Urothelium cell line (cell line): ENCODE measurements at regions not wholly inside any gene's neighbourhood (a gene's known extent, or its start where the extent isn't known, plus 50 kb on each side); places are given as distances from the start of the nearest gene placed in this dataset.
"Not testable (repeated sequence)": the region's sequence is repeated elsewhere in the genome, so short reads cannot be mapped to it uniquely, and the experiment has no call there.

Experiments used
- DNase-seq: peaks from one replicate; pipeline ENCODE4 v3.0.0; 2011; ENCODE audit warnings: low spot score, mixed read lengths
- FAIRE-seq: peaks from 2 replicates; lab custom pipeline; 2011; peaks lifted over from hg19 to GRCh38; lab: Jason Lieb, UNC

- DNase-seq (no peak), FAIRE-seq (no peak)
These were observed 278.7 kb downstream of the FOXL1 start for GRCh38 chr16:86856946-86857586.

GRCh38 chr16:86857807-86858206 is 279.5 kb downstream of the FOXL1 start:
- FAIRE-seq (peak; percentile 99), DNase-seq (no peak)

DNA sequence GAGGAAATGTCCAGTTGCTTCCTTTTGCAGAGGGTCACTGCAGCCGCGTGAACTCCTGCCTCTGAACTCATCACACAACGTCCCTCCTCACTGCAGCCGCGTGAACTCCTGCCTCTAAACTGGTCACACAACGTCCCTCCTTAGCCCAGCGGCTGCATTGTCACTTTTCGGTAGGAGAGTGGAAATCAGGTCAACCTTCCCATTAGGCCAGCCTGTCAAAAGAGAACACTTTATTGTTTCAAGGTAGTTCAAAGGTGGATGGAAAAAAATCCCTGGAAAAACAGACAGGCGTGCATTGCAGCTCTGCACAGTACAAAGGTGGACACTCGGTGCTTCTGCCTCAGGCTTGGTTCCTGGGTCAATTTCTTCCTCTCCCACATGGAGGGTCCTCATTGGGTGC is 280.2 kb downstream of the FOXL1 start:
- DNase-seq (no peak), FAIRE-seq (no peak)

GRCh38 chr16:86861270-86861858 is 283.0 kb downstream of the FOXL1 start:
- FAIRE-seq, DNase-seq: not testable (repeated sequence)

DNA sequence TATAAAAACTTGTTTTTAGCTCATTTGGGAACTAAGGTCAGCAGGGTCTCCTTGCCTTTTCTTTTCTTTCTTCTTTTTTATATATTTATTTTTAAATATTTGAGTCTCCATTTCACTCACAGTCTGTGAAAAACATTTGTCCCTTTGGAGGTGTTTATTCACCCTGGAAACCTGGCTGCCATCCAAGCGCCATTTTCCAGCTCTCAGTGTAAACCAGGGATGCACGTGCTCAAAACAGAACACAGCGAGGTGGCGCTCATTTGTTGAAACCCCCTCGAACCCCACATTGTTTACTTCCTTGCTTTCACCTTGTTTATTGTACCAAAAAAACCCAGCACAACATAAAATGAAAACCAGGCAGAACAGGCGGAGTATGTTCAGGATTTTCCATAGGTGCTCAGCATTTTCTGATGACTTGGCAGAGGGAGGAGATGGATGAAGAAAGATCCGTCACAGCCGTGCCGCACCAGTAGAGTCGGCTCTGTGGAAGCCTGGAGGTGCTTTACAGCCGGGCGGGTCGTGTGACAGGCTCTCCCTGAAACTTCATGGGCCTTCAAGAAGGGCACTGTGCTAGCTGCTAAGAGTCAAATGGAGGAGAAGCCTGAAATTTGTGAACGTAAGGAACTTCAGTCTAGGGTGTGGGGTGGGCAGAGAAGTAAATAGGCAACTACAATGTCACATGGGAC is 284.4 kb downstream of the FOXL1 start:
- DNase-seq (no peak), FAIRE-seq (no peak)

GRCh38 chr16:86863609-86864008 is 285.3 kb downstream of the FOXL1 start:
- no peak for DNase-seq
- no peak for FAIRE-seq

DNA sequence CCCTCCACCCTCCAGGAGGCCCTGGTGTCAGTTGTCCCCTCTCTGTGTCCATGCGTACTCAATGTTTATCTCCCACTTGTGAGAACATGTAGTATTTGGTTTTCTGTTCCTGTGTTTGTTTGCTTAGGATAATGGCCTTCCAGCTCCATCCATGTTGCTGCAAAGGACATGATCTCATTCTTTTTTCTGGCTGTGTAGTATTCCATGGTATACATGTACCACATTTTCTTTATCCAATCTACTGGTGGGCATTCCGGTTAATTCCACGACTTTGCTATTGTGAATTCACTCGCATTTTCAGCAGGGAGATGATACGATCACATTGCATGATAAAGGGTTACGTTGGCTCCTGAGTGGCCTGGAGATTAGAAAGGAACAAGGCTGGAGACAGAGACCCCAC is 286.2 kb downstream of the FOXL1 start:
- FAIRE-seq = no peak
- no peak for DNase-seq

DNA sequence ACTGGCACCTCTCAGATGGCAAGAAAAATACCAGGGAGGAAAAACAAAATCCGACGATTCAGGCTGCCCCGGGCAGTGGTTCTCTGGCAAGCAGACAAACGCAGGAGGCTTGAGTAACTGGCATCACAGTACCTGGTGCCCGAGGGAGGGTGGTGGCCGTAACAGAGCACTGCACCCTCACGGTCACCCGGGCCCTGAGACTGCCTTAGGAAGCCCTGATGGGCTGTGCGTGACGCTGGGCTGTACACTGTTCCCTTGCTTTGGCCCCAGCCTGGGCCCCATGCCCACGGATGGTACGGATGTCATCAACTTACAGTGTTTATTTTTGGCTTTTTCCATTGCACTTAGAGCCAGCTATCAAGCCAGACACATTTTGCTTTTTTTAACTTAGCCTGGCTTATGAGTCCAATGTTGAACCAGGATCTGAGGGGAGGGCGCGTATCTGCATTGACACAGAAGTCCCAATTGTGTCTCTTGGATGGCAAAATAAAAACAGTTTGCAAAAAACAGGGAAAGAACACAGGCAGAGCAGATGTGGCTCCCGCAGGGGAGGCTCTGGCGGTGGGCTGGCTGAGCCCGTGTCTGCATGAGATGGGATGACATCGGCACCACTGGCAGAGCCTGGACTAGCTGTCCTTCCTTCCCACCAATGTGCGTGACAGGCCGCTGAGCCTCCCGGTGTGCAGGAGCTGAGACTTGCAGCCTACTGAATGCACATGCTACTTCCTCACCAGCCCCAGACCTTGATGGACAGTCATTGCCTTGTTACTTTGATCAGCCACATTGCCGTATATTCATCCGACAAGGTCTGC is 287.7 kb downstream of the FOXL1 start:
- no peak for DNase-seq

DNA sequence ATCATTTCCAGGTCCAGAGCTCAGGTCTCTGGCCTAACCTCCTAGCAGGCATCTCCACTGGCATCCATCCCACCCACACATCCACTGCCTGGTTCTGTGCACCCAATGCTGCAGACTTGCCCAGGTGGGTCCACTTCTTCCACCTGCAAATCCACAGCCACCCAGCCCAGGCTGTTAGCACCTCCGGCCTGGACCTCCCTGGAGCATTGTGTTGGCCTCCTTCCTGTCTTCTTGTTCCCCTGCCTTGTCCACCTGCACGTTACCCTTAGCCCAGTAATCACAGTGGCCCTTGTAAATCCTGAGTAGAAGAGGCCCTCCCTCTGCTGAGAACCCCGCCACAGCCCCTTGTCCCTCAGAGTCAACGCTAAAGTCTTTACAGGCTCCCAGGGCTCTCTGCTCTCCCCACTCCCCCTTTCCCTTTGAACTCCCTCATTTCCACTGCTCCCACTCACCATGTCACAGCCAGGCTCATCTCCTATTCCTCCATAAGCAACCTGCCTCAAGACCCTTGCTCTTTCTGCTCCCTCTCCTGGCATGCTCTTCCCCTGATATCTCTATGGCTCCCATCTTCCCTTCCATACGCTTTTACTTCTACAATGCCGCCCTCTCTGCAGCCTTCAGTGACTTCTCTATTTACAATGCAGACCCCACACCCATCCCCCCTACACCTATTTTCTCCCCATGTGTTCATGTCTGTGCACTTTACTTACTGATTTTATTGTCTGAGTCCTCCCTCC is 288.8 kb downstream of the FOXL1 start:
- FAIRE-seq (no peak), DNase-seq (no peak)

More for the DNA sequence above, 287.7 kb downstream of the FOXL1 start:
- FAIRE-seq = no peak

GRCh38 chr16:86868070-86868469 is 289.7 kb downstream of the FOXL1 start:
- no peak for FAIRE-seq

GRCh38 chr16:86868786-86869185 is 290.4 kb downstream of the FOXL1 start:
- no peak for DNase-seq
- FAIRE-seq = no peak

More at GRCh38 chr16:86868070-86868469, 289.7 kb downstream of the FOXL1 start:
- no peak for DNase-seq

DNA sequence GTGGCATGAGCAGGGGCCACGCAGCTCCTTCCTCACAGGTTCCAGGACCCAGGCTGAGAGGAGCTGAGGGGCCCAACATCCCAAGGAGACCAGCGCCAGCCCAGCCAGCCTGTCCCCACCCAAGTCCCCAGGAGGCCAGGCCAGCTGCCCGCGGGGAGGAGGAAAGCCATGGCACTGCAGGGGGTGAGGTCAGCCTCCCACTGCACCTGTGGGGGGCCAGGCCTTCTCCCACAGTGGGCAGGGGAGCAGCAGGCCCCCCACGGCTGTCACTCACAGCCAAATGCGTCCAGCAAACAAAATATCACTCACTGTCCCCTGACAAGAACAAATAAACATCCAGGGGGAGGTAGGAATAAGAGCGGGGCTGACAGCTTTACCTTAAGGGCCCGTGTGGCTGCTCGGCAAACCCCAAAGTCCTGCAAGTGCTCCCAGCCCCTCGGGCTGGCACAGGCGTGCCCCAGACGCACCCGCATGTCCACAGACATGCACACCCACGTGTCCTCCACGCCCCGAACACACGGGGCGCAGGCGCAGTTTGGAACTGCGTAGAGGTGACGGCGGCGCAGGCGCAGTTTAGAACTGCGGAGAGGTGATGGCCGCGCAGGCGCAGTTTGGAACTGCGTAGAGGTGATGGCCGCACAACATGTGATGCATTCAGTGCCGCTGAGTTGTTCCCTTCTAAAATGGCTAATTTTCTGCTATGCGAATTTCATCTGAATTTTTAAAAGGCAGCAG is 291.1 kb downstream of the FOXL1 start:
- FAIRE-seq (no peak), DNase-seq (no peak)

DNA sequence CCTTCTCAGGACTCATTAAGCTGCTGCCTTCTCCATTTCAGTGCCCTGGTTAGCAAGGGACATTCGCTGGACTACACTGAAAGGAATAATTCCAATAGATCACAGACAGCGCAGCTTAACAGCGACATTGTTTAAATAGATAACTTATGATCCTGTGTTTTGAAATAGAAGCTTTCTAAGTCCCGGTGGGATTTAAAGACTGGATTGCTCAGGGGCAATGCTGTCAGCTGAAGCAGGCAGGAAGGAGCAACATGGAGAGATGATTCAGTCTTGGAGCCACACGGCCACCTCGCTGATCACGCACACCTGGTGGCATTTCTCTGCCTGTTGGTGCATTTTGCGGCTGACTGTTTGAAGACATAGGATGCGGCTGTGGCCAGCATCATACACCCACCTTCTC is 292.0 kb downstream of the FOXL1 start:
- DNase-seq = no peak
- FAIRE-seq = no peak

- DNase-seq = no peak
- no peak for FAIRE-seq
These were observed 293.8 kb downstream of the FOXL1 start for GRCh38 chr16:86872131-86872530.

DNA sequence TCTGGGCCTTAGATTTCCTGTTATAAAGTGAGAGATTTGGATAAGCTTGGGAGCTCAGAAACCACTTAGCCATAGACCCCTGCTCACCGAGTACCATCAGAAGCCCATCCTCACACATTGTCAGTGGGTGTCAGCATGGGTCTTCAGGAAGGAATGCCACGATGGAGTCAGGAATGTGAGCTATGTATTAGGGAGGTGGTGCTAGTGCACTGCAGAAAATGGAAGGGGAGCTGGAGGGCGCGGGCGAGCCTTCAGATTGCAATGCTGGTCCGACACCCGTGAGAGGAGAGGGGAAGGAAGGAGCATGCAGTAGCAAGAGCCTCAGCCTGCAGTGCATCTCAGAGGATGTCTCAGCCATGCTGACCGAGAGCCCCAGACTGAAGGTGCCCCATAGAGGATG is 294.5 kb downstream of the FOXL1 start:
- DNase-seq (no peak), FAIRE-seq (no peak)

DNA sequence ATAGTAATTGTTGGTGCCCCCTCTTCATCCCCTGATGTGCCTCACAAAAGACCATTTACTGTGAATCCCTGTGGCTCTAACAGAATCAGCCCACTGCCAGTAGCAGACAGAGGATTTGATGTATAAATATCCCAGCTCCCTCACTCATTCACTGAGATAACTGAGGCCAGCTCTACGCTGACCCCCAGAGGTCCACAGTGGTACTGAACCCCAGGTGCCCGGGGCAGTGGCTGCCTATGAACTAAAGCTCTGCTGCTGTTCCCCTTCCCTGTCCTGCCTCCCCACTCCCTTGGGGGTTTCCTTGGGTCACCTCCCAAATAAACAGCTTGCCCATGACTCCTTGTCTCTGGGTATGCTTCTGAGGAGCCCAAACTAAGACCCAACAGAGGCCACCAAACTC is 295.8 kb downstream of the FOXL1 start:
- no peak for FAIRE-seq
- DNase-seq = peak; percentile 57

DNA sequence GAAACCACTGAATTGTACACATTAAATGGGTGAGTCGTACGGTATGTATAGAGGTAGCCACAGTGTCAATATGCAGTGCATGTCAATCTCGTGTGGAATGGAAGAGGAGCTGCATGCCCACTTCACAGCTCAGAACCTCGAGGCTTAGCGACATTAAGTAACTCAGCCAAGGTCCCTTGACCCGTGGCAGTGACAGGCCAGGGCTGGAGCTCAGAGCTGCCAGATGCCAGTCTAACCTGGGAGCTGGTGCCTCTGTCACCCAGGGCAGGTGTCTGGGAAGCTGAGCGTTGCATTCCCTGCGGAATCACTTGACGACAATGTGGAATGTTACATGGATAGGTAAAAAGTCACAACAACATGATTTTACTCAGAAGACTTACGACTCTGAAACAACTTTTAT is 298.1 kb downstream of the FOXL1 start:
- DNase-seq (no peak), FAIRE-seq (no peak)

- FAIRE-seq (no peak), DNase-seq (no peak)
These were observed 298.8 kb downstream of the FOXL1 start for GRCh38 chr16:86877108-86877507.

DNA sequence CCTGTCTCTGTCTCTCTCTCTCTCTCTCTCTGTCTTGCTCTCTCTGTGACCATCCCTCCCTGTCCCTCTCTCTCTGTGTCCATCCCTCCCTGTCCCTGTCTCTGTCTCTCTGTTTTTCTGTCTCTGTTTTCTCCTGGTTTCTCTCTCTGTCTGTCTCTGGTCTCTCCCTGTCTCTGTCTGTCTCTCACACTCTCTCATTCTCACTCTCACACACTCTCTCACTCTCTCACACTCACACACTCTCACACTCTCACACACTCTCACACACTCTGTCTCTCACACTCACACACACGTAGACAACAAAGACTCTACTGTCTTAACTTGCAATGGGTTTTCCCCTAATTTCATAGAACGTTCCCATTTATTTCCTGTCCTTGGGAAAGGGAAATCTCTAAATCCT is 299.5 kb downstream of the FOXL1 start:
- DNase-seq = no peak
- FAIRE-seq = no peak
